Motor neuron (in vitro differentiated cells): ENCODE measurements at regions not wholly inside any gene's neighbourhood (a gene's known extent, or its start where the extent isn't known, plus 50 kb on each side); places are given as distances from the start of the nearest gene placed in this dataset.
"Not testable (repeated sequence)": the region's sequence is repeated elsewhere in the genome, so short reads cannot be mapped to it uniquely, and the experiment has no call there.

Source experiments
- ATAC-seq, 8 experiments: fragments of 200-7000 bp; cut with Tn5 transposase; replicated peaks in 6 of 8; 2 replicates each; pipeline ENCODE4 v1.8.0; 2021; ENCODE audit warnings: mild to moderate bottlenecking in 8 of 8, moderate library complexity in 8 of 8
- H3K27ac ChIP-seq, 2 donors: fragments of 250-450 bp; sonication (Bioruptor Pico); 2 replicates each; pipeline ENCODE4 v1.9.0; 2021; ENCODE audit warnings: antibody characterized with exemption in 2 of 2, mild to moderate bottlenecking in 2 of 2, moderate library complexity in 1 of 2
- H3K4me1 ChIP-seq, 2 donors: fragments of 250-450 bp; sonication (Bioruptor Pico); replicated peaks in 1 of 2; 2 replicates each; pipeline ENCODE4 v1.6.1; 2021; ENCODE audit warnings: antibody characterized with exemption in 2 of 2, mild to moderate bottlenecking in 2 of 2, moderate library complexity in 1 of 2
- H3K4me3 ChIP-seq, 5 donors: fragments of 250-450 bp; sonication (Bioruptor Pico); 2 replicates each; pipeline ENCODE4 v1.9.0; 2021; ENCODE audit warnings: antibody characterized with exemption in 5 of 5, mild to moderate bottlenecking in 5 of 5, moderate library complexity in 4 of 5
- WGBS, 10 experiments: fragments of 450-650 bp; shearing (Covaris generic); methylation state at CpG; one replicate each; pipeline ENCODE4 v1.0.0; 2022; 5-methylcytosine and 5-hydroxymethylcytosine counted together
- in situ Hi-C, 9 experiments: fragments of 400-800 bp; cut with MboI; loops; one replicate each; pipeline ENCODE4 v1.15.0; 2021; ENCODE audit warnings: low sequenced_read_pairs in 9 of 9, low pct_unique_long_range_greater_than_20kb in 2 of 9; ENCODE audit not compliant: unreplicated experiment in 9 of 9

GRCh38 chr1:157359314-157360022 is 192.8 kb downstream of the FCRL5 start:
- Histone ChIP-seq H3K4me1 (no peaks in the 10 kb centered on the region), H3K27ac (no peak overlapping the region), H3K4me3 (no peak overlapping the region)
- WGBS, 10 experiments: 0 to 100% (median 66%) methylated on average over 1 to 4 of the region's 4 CpGs
- in situ Hi-C loops: loop anchor here in 2 of 9 experiments (25.0 kb wide), 2 partner anchors 172 to 328 kb away; no protein-coding TSS in a partner anchor
- peak in 3 of 8 experiments; percentile 63 to 84 (median 80) for ATAC-seq

GRCh38 chr1:157357111-157357510 is 195.2 kb downstream of the FCRL5 start:
- no peak overlapping the region for H3K4me3 ChIP-seq
- no peak overlapping the region for H3K27ac ChIP-seq
- in situ Hi-C loops: loop anchor here in 2 of 9 experiments (25.0 kb wide), 2 partner anchors 170 to 330 kb away; no protein-coding TSS in a partner anchor
- WGBS, 10 experiments: 17 to 100% (median 78%) methylated on average over 1 to 5 of the region's 5 CpGs; no CpG with 5 or more reads in 3 of the 10 experiments
- ATAC-seq: no peak
- no peaks in the 10 kb centered on the region for H3K4me1 ChIP-seq

- in situ Hi-C loops: loop anchor here in 2 of 9 experiments (25.0 kb wide), 2 partner anchors 169 to 331 kb away; no protein-coding TSS in a partner anchor
- no peak for ATAC-seq
- 68 to 93% (median 83%) methylated on average over 1 to 3 of the region's 3 CpGs; no CpG with 5 or more reads in 3 of the 10 experiments for WGBS, 10 experiments
- H3K4me1 ChIP-seq: no peaks in the 10 kb centered on the region
- no peak overlapping the region for H3K4me3 ChIP-seq
- no peak overlapping the region for H3K27ac ChIP-seq
Observed at GRCh38 chr1:157356601-157357000, 195.7 kb downstream of the FCRL5 start.

- H3K4me1 ChIP-seq: no peaks in the 10 kb centered on the region
- 0 to 73% (median 60%) methylated on average over 1 to 2 of the region's 2 CpGs; no CpG with 5 or more reads in 5 of the 10 experiments for whole genome bisulfite sequencing, 10 experiments
- H3K27ac ChIP-seq: no peak overlapping the region
- no peak for ATAC-seq
- in situ Hi-C loops: loop anchor here in 2 of 9 experiments (25.0 kb wide), 2 partner anchors 166 to 334 kb away; no protein-coding TSS in a partner anchor
- no peak overlapping the region for H3K4me3 ChIP-seq
Observed at GRCh38 chr1:157353546-157353945, 198.8 kb downstream of the FCRL5 start.

GRCh38 chr1:157352817-157353408 is 199.4 kb downstream of the FCRL5 start:
- in situ Hi-C loops: loop anchor here in 2 of 9 experiments (25.0 kb wide), 2 partner anchors 166 to 334 kb away; no protein-coding TSS in a partner anchor
- H3K4me1 ChIP-seq: no peaks in the 10 kb centered on the region
- H3K4me3 ChIP-seq: no peak overlapping the region
- no peak for ATAC-seq
- 0 to 92% (median 40%) methylated on average over 1 of the region's 1 CpG; no CpG with 5 or more reads in 5 of the 10 experiments for WGBS, 10 experiments
- H3K27ac ChIP-seq: no peak overlapping the region

GRCh38 chr1:157352216-157352615 is 200.1 kb downstream of the FCRL5 start:
- Histone ChIP-seq H3K4me3 (no peak overlapping the region), H3K4me1 (no peaks in the 10 kb centered on the region), H3K27ac (no peak overlapping the region)
- no peak for ATAC-seq
- in situ Hi-C loops: loop anchor here in 2 of 9 experiments (25.0 kb wide), 2 partner anchors 165 to 335 kb away; no protein-coding TSS in a partner anchor
- WGBS, 10 experiments: 0 to 100% (median 83%) methylated on average over 1 to 3 of the region's 3 CpGs; no CpG with 5 or more reads in 5 of the 10 experiments

GRCh38 chr1:157351800-157352199 is 200.5 kb downstream of the FCRL5 start:
- not testable (repeated sequence) for H3K4me1 ChIP-seq, ATAC-seq, H3K27ac ChIP-seq, H3K4me3 ChIP-seq
- in situ Hi-C loops: loop anchor here in 2 of 9 experiments (25.0 kb wide), 2 partner anchors 164 to 336 kb away; no protein-coding TSS in a partner anchor
- 0 to 100% (median 46%) methylated on average over 1 to 2 of the region's 2 CpGs; no CpG with 5 or more reads in 5 of the 10 experiments for WGBS, 10 experiments

GRCh38 chr1:157348538-157349480 is 203.5 kb downstream of the FCRL5 start:
- no peaks in the 10 kb centered on the region for H3K4me1 ChIP-seq
- 0 to 100% (median 70%) methylated on average over 1 to 4 of the region's 4 CpGs; no CpG with 5 or more reads in 4 of the 10 experiments for WGBS, 10 experiments
- H3K4me3 ChIP-seq: no peak overlapping the region
- ATAC-seq: no peak
- H3K27ac ChIP-seq: no peak overlapping the region
- in situ Hi-C loops: no loop called here

GRCh38 chr1:157347506-157347905 is 204.8 kb downstream of the FCRL5 start:
- in situ Hi-C loops: no loop called here

GRCh38 chr1:157337785-157338184 is 199.6 kb upstream of the ETV3 start:
- 0 to 100% (median 70%) methylated on average over 1 of the region's 1 CpG; no CpG with 5 or more reads in 1 of the 10 experiments for WGBS, 10 experiments
- H3K4me1 ChIP-seq, ATAC-seq, H3K4me3 ChIP-seq, H3K27ac ChIP-seq, in situ Hi-C loops: not testable (repeated sequence)

More at GRCh38 chr1:157347506-157347905, 204.8 kb downstream of the FCRL5 start:
- no peak for ATAC-seq
- Histone ChIP-seq H3K4me1 (no peaks in the 10 kb centered on the region), H3K4me3 (no peak overlapping the region), H3K27ac (no peak overlapping the region)
- 0 to 80% (median 50%) methylated on average over 1 of the region's 1 CpG; no CpG with 5 or more reads in 7 of the 10 experiments for WGBS, 10 experiments

GRCh38 chr1:157335056-157335455 is 196.9 kb upstream of the ETV3 start:
- Histone ChIP-seq H3K4me1 (no peaks in the 10 kb centered on the region), H3K4me3 (no peak overlapping the region), H3K27ac (no peak overlapping the region)
- 0 to 100% (median 86%) methylated on average over 2 of the region's 2 CpGs; no CpG with 5 or more reads in 3 of the 10 experiments for WGBS, 10 experiments
- in situ Hi-C loops: no loop called here
- no peak for ATAC-seq

GRCh38 chr1:157334041-157334440 is 195.8 kb upstream of the ETV3 start:
- H3K27ac ChIP-seq: no peak overlapping the region
- no peaks in the 10 kb centered on the region for H3K4me1 ChIP-seq
- no peak overlapping the region for H3K4me3 ChIP-seq
- in situ Hi-C loops: no loop called here
- WGBS, 10 experiments: 0 to 57% (median 30%) methylated on average over 1 to 2 of the region's 2 CpGs; no CpG with 5 or more reads in 1 of the 10 experiments
- ATAC-seq: no peak
